ENCODE measurements at regions not wholly inside any gene's neighbourhood (a gene's known extent, or its start where the extent isn't known, plus 50 kb on each side); places are given as distances from the start of the nearest gene placed in this dataset.

DNA sequence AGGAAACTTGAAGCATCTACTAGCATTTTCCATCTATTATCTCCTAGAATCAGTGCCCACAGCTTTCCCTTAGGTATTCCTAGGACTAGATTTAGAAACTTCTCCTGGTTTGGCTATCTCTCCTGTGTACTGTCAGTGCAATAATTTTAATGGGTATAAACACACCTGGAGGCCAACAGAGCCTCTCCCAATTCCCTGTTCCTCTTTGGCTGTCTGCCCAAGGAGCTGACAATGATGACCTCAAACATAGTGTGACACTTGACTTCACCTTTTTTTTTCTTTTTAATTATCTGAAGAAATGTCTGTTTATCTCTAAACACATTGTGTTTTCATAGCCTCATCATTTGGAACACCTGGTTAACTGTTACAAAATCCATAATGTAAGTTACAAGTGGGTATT, 754.5 kb upstream of the ALCAM start:
- Histone ChIP-seq H3K4me2 (ENCODE audit: low read depth, low read length) (no peak overlapping the region), H3K27me3 (replicated peaks; ENCODE audit: insufficient read depth, low read length) (no peaks in the 10 kb centered on the region), H3K4me3 (ENCODE audit: low read length) (no peak overlapping the region), H3K9me2 (replicated peaks; ENCODE audit: insufficient read depth, low read length) (no peaks in the 10 kb centered on the region; the same call in 1 of the 2 replicates), H3F3A (ENCODE audit: insufficient read depth, low read length) (no peaks in the 10 kb centered on the region), H3K4me1 (ENCODE audit: low read length) (no peaks in the 10 kb centered on the region), H3K36me3 (replicated peaks; ENCODE audit: insufficient read depth, low read length) (no peaks in the 10 kb centered on the region), H3K79me2 (ENCODE audit: low read length) (no peaks in the 10 kb centered on the region), H3K27ac (ENCODE audit: low read length) (no peak overlapping the region), H4K20me1 (ENCODE audit: insufficient read depth, low read length) (no peaks in the 10 kb centered on the region), H3K9ac (ENCODE audit: low read length) (no peak overlapping the region), H2AFZ (ENCODE audit: low read length) (no peak overlapping the region), H3K9me3 (replicated peaks; ENCODE audit: insufficient read depth, low read length) (no peaks in the 10 kb centered on the region)
- DNase-seq, result no peak
- no peak for TF ChIP-seq EZH2phosphoT487 (IDR thresholded peaks at IDR 0.05; ENCODE audit: low read length)
- TF ChIP-seq, protein P1, sequence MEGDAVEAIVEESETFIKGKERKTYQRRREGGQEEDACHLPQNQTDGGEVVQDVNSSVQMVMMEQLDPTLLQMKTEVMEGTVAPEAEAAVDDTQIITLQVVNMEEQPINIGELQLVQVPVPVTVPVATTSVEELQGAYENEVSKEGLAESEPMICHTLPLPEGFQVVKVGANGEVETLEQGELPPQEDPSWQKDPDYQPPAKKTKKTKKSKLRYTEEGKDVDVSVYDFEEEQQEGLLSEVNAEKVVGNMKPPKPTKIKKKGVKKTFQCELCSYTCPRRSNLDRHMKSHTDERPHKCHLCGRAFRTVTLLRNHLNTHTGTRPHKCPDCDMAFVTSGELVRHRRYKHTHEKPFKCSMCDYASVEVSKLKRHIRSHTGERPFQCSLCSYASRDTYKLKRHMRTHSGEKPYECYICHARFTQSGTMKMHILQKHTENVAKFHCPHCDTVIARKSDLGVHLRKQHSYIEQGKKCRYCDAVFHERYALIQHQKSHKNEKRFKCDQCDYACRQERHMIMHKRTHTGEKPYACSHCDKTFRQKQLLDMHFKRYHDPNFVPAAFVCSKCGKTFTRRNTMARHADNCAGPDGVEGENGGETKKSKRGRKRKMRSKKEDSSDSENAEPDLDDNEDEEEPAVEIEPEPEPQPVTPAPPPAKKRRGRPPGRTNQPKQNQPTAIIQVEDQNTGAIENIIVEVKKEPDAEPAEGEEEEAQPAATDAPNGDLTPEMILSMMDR (IDR thresholded peaks at IDR 0.05; ENCODE audit: low read length), result no peak
- no peak for TF ChIP-seq EZH2 (optimal IDR thresholded peaks at IDR 0.05; ENCODE audit: low read depth, low read length)

DNA sequence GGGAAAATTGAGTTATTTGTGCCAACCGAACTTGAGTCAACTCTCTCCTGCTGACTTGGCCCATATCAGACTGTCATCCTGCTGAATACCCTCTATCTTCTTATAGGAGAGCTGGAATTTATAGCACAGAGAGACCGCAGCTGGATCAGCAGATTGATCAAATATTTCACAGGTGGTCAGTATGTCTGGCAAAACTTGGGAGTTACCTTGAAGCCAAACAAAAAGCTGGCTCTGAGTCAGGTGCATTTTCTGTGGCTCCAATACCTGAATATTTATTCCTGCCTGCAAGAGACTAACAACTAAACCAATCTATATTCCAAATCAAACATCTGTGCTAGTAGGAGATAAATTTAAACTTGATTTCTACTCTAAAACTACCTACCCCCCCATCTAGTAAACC, 752.1 kb upstream of the ALCAM start:
- Histone ChIP-seq H3K4me3 (ENCODE audit: low read length) (no peak overlapping the region), H3K79me2 (ENCODE audit: low read length) (no peaks in the 10 kb centered on the region), H3K27ac (ENCODE audit: low read length) (no peak overlapping the region), H3F3A (ENCODE audit: insufficient read depth, low read length) (no peaks in the 10 kb centered on the region), H3K36me3 (replicated peaks; ENCODE audit: insufficient read depth, low read length) (no peaks in the 10 kb centered on the region), H3K9me2 (replicated peaks; ENCODE audit: insufficient read depth, low read length) (no peaks in the 10 kb centered on the region; the same call in 1 of the 2 replicates), H3K27me3 (replicated peaks; ENCODE audit: insufficient read depth, low read length) (no peaks in the 10 kb centered on the region), H4K20me1 (ENCODE audit: insufficient read depth, low read length) (no peaks in the 10 kb centered on the region), H2AFZ (ENCODE audit: low read length) (no peak overlapping the region), H3K4me1 (ENCODE audit: low read length) (no peaks in the 10 kb centered on the region), H3K9me3 (replicated peaks; ENCODE audit: insufficient read depth, low read length) (no peaks in the 10 kb centered on the region), H3K4me2 (ENCODE audit: low read depth, low read length) (no peak overlapping the region), H3K9ac (ENCODE audit: low read length) (no peak overlapping the region)
- no peak for TF ChIP-seq EZH2phosphoT487 (IDR thresholded peaks at IDR 0.05; ENCODE audit: low read length)
- no peak for DNase-seq

DNA sequence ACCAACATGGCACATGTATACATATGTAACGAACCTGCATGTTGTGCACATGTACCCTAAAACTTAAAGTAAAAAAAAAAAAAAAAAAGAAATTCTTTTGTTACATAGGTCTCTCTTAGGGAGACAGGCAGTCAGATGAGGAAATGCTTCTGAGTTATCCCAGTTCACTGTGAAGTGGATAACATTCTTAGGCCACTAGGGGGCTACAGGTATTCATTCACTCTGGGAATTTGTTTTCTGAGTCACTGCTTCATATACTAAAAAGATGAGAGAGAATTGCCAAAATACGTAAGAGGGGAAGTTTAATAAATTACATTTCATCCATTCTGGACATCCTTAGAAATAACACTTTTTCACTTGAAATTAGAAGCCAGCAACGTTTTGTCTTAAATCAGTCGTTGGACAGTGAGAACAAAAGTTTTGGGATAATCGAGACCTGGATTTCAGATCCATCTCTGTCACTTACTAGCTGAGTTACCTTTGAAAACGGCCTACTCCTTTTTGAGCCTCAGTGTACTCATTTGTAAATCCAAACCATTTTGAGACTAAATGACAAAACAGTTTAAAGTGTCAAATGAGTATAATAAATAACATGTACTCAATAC, 738.4 kb upstream of the ALCAM start:
- Histone ChIP-seq H2AFZ (ENCODE audit: low read length) (no peak overlapping the region), H3K27ac (ENCODE audit: low read length) (no peak overlapping the region), H3K9ac (ENCODE audit: low read length) (no peak overlapping the region), H3K4me2 (ENCODE audit: low read depth, low read length) (no peak overlapping the region), H3K9me2 (replicated peaks; ENCODE audit: insufficient read depth, low read length) (no peaks in the 10 kb centered on the region), H3K9me3 (replicated peaks; ENCODE audit: insufficient read depth, low read length) (no peaks in the 10 kb centered on the region), H4K20me1 (ENCODE audit: insufficient read depth, low read length) (no peaks in the 10 kb centered on the region), H3K4me1 (ENCODE audit: low read length) (no peaks in the 10 kb centered on the region), H3K4me3 (ENCODE audit: low read length) (no peak overlapping the region), H3K36me3 (replicated peaks; ENCODE audit: insufficient read depth, low read length) (no peaks in the 10 kb centered on the region), H3F3A (ENCODE audit: insufficient read depth, low read length) (no peaks in the 10 kb centered on the region), H3K79me2 (ENCODE audit: low read length) (no peaks in the 10 kb centered on the region), H3K27me3 (replicated peaks; ENCODE audit: insufficient read depth, low read length) (no peaks in the 10 kb centered on the region)
- no peak for TF ChIP-seq EZH2 (optimal IDR thresholded peaks at IDR 0.05; ENCODE audit: low read depth, low read length)
- TF ChIP-seq, protein P1 (IDR thresholded peaks at IDR 0.05; ENCODE audit: low read length), result peak; percentile 55
- peak; percentile 34 for DNase-seq

DNA sequence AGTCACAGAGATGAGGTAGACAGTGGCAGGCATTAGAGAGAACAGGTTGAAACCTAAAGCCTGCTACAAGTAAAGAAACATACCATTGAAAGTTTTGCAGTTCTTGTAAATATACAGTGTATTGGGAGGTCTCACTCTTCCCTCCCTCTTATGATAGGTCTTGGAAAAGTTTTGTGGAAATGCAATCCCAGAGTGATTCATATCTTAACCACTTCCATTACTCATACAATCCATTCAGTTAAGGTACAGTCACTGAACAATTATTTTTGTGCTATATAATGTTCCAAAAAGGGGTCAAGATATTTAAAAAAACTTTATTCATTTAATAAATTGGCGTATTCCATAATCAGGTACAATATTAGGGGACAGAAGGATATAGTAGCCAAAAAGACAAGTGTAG, 737.7 kb upstream of the ALCAM start:
- Histone ChIP-seq H3K27ac (ENCODE audit: low read length) (no peak overlapping the region), H3F3A (ENCODE audit: insufficient read depth, low read length) (no peaks in the 10 kb centered on the region), H3K4me3 (ENCODE audit: low read length) (no peak overlapping the region), H3K4me2 (ENCODE audit: low read depth, low read length) (no peak overlapping the region), H3K4me1 (ENCODE audit: low read length) (no peaks in the 10 kb centered on the region), H3K9me3 (replicated peaks; ENCODE audit: insufficient read depth, low read length) (no peaks in the 10 kb centered on the region), H3K27me3 (replicated peaks; ENCODE audit: insufficient read depth, low read length) (no peaks in the 10 kb centered on the region), H3K9ac (ENCODE audit: low read length) (no peak overlapping the region), H4K20me1 (ENCODE audit: insufficient read depth, low read length) (no peaks in the 10 kb centered on the region), H3K9me2 (replicated peaks; ENCODE audit: insufficient read depth, low read length) (no peaks in the 10 kb centered on the region), H2AFZ (ENCODE audit: low read length) (no peak overlapping the region), H3K36me3 (replicated peaks; ENCODE audit: insufficient read depth, low read length) (no peaks in the 10 kb centered on the region), H3K79me2 (ENCODE audit: low read length) (no peaks in the 10 kb centered on the region)
- TF ChIP-seq EZH2phosphoT487 (IDR thresholded peaks at IDR 0.05; ENCODE audit: low read length) (no peak), EZH2 (optimal IDR thresholded peaks at IDR 0.05; ENCODE audit: low read depth, low read length) (no peak)
- TF ChIP-seq, protein P1 (IDR thresholded peaks at IDR 0.05; ENCODE audit: low read length), result no peak
- no peak for DNase-seq

Data from MM.1S (cell line).